HUDEP-2 (cell line): ENCODE measurements at regions not wholly inside any gene's neighbourhood (a gene's known extent, or its start where the extent isn't known, plus 50 kb on each side); places are given as distances from the start of the nearest gene placed in this dataset.

Experiments used
- DNase-seq, 76 experiments: peaks; one replicate each; lab custom pipeline; 2025; ENCODE audit not compliant: unreplicated experiment in 76 of 76; lab: John Stamatoyannopoulos, UW

DNA sequence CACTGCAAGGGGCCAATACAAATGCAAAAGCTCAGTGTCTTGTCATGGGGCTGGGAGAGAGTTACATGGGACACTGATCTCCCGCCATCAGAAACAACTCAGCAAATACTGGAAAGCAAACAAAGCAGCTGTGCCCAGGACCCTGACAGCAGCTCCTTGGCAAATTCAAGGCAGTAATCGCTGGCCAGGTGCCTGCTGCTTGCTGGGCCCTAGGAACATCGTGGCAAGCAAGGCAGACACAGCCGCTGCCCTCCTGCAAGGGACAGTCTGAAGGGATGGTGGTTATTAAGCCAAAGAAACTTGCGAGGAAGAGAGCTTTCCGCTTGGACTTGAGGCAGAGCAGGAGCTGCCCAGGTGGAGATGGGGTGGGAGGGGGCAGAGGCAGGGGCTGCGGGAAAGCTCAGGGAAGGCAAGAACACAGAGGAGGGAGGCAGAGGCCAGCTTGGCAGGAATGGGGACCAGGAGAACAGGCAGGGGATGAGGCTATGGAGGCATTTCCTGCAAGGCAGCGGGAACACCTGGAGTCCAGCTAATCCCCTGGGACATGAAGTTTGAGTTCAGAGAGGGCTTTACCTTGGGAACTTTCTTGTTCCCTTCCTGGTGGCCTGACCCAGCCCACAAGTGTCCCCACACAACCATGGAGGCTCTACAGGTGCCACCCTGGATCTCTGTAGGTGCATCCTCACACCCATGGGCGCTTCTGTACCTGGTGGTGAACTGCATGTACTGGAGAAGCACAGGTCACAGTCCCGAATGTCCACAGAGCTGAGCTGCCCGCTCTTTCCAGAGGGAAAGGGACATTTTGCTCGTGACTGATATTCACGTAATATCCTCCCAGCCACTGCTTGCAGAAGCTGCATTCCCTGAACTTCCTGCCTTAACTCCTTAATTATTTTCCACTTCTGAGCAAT lies 78.7 kb upstream of the ATP2B2 start:
- DNase-seq = no peak

DNA sequence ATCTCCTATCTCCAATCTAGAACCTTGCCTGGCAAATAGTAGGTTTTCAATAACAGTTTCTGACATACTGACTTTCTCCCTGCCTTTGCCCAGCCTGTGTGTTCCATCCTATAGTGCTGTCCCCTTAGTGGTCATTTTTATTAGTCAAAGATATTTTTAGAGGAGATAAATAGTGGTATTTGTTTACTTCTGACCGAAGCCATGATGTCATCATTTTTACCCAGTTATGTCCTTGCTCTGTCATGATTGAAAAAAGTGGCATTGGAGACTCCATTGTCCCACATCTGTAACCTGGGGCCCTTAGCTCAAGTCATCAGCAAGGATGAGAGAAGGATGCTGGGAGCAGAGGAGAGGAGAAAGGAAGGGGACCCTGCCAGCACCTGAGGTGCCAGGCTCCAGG lies 80.6 kb upstream of the ATP2B2 start:
- DNase-seq = no peak

DNA sequence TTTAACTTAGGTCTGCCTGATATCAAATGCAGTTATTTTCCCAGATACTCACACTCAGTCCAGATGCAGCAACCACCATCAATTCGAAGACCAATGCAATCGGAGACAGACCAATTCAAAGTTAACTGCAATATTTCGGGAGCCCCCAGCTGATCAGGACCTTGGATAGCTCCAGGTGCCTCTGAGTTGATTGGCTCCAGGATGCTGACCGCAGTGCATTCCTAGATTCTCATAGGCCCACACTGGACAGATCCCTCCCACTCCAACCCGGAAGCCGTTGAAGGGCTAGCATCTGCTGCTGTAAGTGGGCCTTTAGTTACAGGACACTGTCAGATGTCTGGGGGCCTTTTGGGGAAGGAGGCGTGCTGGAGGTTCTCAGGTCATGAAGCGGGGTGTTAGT lies 89.5 kb upstream of the ATP2B2 start:
- DNase-seq = peak in 63 of 76 experiments; percentile 5 to 71 (median 42)

DNA sequence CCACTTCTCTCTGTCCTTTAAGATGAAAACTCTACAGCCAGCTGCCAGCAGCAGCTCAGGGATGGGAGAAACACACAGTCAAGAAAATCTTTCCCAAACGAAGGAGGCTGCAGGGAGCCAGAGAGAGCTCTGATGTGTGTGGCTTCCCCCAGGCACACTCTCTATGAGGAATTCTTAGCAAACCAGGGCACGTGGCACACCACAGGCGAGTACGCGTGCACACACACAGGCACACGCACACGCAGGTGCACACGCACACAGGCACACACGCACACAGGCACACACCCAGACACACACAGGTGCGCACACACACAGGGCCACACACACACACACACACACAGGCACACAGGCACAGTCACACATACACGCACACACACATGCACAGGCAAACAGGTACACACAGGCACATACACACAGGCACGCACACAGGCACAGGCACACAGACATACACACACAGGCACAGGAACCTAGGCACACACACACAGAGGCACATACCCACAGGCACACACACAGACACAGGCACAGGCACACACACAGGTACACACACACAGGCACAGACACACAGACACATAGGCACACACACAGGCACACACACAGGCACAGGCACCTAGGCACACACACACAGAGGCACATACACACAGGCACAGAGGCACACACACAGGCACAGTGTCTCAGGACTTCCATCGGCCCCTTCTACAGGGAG lies 91.5 kb upstream of the ATP2B2 start:
- DNase-seq = no peak

DNA sequence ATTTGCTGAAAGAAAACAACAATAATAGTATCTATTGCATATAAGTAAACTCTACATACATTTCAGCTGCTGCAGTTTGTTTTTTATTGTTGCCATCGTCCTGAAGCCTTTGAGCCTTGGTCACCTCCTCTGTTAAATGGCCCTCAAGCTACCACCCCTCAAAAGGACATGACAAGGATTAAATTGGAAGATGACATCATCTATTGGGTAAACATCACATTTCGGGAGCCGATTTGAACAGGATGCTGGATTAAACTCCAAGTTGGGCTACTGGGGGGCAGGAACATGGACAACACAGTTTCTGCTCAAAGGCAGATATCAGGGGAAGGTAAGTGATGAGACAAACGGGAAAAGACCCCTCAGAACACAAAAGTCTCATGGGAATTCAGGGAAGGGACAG lies 92.3 kb upstream of the ATP2B2 start:
- no peak for DNase-seq

DNA sequence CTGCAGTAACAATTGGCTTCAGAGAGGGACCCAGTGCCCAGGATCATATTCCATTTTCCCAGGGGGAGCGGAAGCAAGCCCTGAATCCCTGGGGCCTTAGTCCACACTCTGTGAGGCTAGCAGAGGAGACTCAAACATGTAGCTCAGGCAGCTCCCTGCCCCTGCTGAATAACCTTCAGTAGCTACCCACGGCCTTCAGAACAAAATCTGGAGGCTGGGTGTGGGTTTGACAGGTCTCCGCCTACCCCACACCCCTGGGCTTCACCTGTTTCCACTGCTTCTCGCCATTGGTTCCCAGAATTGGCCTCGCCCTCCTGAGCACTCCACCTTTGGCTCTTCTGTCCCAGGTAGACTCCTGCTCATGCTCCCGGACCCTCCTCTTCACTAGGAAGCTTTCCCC lies 93.6 kb upstream of the ATP2B2 start:
- DNase-seq = no peak

DNA sequence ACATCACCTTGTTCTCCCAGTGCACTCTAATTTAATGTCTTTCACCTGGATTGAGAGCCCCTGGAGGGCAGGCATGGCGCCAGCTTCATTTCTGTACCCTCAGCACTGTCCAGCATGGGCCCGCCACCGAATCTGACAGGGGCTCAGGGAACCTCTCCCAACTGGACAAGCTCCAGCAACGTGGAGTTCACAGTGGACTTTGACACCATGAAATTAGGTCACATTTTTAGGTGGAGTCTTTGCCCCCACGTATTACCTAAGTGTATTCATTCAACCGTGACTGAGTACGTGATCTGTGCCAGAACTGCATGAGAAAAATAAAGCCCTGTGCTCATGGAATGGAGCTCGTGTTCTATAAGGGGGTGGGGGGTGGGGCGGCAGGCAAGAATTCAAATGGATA lies 94.1 kb upstream of the ATP2B2 start:
- DNase-seq = no peak

DNA sequence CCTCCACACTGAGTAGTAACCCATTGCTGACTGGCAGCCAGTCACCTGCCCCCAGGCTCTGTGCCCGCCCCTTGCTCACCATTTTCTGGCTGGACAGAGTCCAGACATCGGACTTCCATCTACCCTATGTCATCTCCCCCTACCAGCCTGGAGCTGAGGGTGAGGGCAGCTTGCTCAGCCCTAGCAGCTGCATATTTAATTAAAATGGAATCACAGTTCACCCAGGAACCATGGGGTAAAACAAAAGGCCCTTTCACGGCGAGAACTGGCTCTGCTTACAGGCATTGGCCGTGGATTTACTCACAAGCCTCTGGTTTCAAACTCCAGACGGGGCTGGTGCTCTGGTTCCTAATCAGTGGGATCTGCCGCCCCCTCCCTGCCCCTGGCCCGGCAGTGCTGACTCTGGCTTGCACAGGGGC lies 94.9 kb upstream of the ATP2B2 start:
- no peak for DNase-seq

DNA sequence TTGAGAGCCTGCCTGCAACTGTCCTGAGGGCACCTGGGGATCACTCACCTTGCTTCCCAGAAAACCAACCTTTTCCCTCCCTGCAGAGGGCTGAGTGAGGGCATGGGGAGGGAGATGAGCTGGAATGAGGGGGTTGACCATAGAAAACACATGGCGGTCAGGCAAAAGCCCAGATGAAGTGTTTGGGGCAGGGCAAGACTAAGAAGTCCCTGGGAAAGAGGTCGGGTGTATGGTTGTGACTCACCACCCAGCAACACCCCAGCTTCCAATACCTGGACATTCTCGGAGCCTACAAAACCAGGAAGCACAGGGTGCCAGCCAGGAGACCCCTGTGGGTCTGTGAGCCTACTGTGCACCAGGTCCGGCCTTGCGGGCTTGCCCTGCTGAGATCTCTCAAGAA lies 95.3 kb upstream of the ATP2B2 start:
- no peak for DNase-seq

DNA sequence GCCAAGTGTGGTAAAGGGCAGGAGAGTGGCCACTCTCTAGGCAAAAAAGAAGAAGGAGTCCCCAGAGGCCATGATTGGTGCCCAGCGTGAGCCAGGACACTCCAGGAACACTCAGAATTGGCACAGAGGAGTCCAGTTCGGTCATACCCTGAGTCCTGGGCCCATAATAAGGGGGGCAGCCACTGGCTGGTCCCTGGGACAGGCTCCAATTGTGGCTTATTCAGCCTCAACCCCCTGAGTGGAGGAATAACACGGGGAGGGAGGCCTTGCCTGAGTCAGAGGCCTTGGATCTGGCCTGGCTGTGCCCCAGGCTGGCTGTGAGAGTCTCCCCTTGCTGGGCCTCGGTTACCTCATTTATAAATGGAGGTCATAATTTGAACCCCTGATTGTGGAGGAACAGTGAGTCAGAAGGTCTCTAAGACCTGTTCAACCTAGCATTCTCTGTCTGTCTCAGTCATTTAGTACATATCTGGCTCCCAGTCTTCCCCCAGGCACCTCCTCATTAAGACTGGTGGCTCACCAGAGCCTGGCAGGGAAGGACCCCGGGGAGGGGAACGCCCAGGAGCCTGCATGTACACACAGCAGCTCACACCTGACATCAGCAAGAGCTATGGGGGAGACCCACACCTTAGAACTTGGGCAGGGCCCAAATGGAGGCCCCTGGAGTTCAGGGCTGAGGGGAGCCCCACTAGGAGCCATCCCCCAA lies 95.9 kb upstream of the ATP2B2 start:
- no peak for DNase-seq

DNA sequence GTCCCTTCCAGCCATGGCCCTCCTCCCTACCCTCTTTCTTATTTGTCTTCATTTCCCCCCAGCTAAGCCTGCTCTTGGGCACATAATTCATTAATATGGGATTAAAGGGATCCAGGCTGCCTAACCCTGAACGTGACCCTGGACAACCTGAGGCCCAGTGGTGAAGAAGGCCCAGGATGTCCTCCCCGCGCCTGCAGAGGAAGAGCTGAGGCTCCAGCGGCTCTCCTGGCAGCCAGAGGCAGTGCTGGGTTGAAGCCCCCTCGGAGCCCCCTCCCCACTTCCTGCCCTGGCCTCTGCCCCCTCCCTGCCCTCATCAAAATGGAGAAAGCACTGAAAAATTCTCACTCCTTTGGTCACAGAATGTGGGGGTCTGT lies 96.5 kb upstream of the ATP2B2 start:
- no peak for DNase-seq

DNA sequence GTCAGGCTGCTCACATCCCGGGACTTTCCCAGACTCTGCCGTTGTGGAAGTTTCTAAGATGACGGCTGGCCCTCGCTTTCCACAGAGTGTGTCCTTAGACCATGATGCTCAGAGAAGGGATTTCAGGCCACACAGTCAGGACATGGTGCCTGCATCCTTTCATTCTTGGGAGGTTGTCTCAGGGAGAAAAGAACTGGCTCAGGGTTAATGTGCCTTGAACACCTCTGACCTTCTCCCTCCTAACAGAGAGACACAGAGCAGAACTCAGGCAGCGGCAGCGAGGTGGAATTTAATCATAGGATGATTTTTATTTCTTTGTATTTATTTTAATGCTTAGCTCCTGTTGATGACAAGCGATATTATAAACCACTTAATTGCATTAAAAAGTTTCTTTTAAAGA lies 96.9 kb upstream of the ATP2B2 start:
- no peak for DNase-seq

DNA sequence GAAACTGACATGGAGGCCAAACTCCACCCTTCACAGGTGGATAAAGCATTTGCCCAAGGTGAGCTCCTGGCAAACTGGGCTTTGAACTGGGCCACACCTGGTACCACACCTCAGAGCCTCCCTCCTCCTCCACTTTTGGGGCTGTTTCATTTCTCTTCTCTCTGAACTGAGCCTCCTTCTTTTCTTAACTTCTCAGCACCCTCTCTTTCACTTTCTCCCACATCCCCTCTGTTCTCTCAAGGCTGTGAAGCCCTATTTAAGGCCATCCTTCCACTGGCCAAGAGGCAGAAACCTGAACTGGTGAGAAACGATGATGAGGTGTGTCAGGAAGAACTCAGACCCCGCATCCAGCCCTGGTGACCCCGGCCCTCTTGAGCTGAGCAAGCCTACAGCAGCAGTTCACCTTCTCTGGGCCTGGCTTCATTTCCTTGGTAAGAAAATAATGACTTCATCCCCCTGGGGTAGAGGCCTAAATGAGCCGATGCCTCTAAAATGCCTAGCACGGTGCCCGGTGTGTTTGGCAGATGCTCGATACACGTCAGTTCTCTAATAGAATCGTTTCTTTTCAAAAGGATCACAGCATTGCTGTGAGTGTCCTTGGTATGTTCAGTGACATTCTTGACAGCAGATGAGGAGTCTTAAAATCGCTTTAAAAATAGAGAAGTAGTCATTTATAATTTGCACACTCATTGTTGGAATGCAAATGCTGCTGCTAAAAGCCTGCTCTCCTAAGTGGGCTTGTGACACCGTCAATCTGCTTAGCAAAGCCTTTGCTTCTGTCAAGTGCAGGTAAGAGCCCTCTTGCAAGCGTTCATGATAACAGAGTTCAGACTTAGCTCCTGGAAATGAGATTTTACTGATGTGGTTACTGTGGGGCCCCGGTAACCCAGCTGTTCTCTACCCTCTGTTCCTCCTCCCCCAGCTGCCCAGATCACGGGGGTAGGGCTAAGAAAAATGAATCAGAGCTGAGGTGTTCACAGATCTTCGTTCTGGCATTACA lies 97.7 kb upstream of the ATP2B2 start:
- DNase-seq = no peak

DNA sequence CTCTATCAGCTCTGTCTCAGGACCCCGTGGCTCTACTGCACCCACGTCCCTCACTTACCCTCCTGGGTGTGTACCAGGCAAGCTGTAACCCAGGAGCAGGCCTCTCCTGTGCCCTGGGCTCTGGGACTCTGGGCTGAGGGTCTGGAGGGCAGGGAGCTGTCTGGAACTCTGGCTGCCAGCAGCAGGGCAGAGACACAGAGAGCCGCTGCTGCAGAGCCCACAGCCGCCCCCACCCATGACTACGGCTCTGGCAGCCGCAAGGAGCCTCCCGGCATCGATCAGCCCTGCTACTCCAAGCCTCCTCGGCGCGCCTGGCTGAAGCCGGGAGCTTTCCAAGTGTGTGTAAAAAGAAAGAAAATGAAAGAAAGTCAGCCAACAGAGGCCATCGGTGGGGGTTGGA lies 103.7 kb upstream of the ATP2B2 start:
- no peak for DNase-seq

DNA sequence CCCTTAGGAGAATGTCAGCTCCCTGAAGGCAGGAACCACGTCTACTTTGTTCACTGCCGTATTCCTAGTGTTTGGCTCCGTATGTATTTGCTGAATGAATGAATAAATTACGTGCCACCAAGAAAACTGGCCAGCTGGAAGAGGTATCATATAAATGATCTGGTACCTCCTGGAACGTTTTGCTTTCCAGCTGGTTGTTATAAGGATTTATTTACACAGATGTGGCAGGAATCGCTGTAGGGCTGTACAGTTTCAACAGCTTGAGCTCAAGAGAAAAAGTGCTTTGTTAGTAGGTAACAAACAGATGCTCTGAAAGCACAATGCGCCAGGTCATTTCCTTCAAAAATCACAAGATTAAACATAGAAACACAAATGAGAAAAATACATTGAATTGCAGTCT lies 108.8 kb upstream of the ATP2B2 start:
- DNase-seq = no peak

DNA sequence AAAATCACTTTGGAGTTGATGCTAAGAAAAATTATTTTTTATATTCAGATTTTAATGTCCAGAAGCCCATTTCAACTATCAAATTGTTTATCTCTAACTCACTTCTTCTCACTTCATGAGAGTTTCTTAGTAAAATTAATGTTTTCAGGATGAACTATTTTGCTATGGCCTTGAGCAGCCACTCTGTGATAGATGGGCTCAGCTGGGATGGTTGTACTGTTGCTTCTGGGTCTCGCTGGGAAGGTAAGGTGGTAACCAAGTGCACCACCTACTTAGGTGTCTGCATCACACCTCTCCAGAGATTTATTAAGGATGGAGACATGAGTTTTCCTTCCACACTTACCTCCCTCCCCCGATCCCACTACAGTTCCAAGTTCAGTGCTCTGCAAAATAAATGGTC lies 110.3 kb upstream of the ATP2B2 start:
- no peak for DNase-seq

DNA sequence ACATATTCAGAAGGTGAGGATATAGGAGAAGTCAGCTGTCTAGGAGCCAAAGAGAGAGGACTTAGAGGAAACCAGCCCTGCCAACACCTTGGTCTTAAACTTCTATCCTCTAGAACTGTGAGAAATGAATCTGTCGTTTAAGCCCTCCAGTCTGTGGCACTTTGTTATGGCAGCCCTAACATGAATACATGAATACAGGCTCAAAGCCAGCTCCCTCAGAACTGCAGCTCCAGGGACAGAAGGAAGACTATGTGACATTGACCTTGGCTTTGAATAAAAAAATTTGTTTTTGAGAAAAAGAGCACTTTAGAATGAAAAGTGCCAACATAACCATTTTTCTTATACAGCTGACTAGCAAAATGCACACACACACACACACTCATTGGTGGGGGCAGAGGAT lies 110.9 kb upstream of the ATP2B2 start:
- DNase-seq = no peak

DNA sequence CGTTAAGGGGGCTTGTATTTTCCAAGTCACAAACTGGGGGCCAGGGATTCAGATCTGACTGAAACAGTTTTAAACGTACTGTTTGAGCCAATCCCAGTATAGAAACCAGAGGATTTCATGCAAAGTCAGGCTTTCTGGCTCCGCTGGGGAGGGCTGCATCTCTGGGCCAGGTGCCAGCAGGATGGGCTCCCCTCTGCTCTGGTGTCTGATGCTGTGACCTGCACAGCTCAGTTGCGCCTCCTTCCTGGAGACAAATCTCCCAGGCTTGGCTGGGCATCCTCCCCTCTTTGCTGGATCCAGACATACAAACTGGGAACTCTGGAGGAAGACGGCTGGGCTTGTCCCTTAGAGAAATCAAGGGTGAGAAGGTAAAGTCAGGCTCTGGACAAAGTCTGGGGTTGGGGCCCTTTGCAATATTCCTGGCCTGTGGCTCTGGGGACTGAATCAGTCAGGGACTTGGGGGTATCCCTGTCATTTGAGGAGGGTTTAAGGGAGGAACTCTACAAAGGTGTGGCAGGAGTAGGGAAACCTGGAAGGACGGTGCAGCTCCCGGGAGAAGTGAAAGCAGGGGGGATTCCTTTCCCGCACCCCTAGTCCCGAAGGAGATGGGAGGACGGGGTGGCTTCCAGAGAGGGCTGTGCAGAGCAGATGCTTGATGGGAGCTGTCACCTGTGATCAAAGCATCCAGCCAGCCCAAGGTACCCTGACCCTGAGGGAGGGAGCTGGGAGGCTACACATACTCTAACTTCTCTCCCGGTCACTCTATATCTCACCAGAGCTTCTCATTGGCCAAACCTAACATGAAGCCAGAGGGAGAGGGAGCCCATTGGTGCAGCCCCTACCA lies 114.8 kb upstream of the ATP2B2 start:
- DNase-seq = no peak

DNA sequence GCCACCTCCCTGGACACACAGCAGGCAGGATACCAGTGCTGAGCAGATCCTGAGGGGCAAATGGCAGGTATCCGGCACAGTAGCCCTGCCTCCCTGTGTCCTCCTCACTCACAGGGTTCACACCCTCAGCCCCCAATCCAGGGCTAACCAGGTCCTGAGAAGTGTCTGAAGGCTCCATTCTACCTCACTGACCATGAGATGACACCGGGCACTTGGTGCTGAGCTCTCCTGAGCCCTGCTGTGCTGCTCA lies 115.4 kb upstream of the ATP2B2 start:
- DNase-seq = no peak
